Left ventricle myocardium inferior (tissue), 1 donor: ENCODE measurements at regions not wholly inside any gene's neighbourhood (a gene's known extent, or its start where the extent isn't known, plus 50 kb on each side); places are given as distances from the start of the nearest gene placed in this dataset.

Source experiments
- DNase-seq: peaks from one replicate; pipeline ENCODE4 v3.0.0-alpha.2; 2020
- H3K27ac ChIP-seq: fragments of 200-600 bp; replicated peaks from 2 replicates; pipeline ENCODE4 v1.8.0; 2021
- H3K27me3 ChIP-seq: fragments of 200-600 bp; 2 replicates; pipeline ENCODE4 v1.8.0; 2021; ENCODE audit warnings: low read depth
- H3K36me3 ChIP-seq: fragments of 200-600 bp; 2 replicates; pipeline ENCODE4 v1.8.0; 2021
- H3K4me1 ChIP-seq: fragments of 200-600 bp; 2 replicates; pipeline ENCODE4 v1.8.0; 2021
- H3K4me3 ChIP-seq: fragments of 200-600 bp; 2 replicates; pipeline ENCODE4 v1.8.0; 2021; ENCODE audit warnings: mild to moderate bottlenecking, moderate library complexity
- H3K9me3 ChIP-seq: fragments of 200-600 bp; replicated peaks from 2 replicates; pipeline ENCODE4 v1.8.0; 2021
- intact Hi-C: fragments of 100-400 bp; cut with micrococcal nuclease; formaldehyde crosslinking; loops from one replicate; pipeline ENCODE4 v1.11.0; 2022
- TF ChIP-seq, protein P1 (sequence below): fragments of 200-600 bp; IDR thresholded peaks from 2 replicates; pipeline ENCODE4 v1.8.0; 2021; ENCODE audit warnings: antibody characterized with exemption, mild to moderate bottlenecking, borderline replicate concordance
- donor health status: DM: no; HTN: yes; CAD: no; lungs with severe emphysema.

DNA sequence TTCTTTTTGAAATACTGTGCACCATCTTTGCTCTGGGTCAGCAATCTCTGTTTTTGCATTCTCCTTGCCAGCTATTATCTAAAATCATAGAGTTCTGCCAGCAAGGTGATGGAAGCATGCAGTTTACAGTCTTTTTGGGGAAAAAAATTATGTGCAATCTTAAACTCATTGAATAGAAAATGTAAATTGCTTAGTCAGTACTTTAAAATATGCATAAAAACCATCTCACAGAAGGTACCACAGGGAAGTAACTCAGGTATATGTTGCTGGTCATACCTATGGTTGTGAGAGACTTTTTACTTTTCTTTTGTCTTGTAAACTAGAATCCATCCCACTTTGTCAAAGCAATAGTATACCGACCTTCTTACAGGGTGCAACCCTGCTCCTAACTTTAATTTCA, 469.8 kb upstream of the ANO3 start:
- H3K36me3 ChIP-seq = no peaks in the 10 kb centered on the region
- DNase-seq = no peak
- peaks cover 9% of the 10 kb centered on the region for H3K4me1 ChIP-seq
- no peak overlapping the region for H3K27ac ChIP-seq
- no peaks in the 10 kb centered on the region for H3K9me3 ChIP-seq
- intact Hi-C loops = no loop called here
- H3K27me3 ChIP-seq = no peaks in the 10 kb centered on the region
- TF ChIP-seq, protein P1, sequence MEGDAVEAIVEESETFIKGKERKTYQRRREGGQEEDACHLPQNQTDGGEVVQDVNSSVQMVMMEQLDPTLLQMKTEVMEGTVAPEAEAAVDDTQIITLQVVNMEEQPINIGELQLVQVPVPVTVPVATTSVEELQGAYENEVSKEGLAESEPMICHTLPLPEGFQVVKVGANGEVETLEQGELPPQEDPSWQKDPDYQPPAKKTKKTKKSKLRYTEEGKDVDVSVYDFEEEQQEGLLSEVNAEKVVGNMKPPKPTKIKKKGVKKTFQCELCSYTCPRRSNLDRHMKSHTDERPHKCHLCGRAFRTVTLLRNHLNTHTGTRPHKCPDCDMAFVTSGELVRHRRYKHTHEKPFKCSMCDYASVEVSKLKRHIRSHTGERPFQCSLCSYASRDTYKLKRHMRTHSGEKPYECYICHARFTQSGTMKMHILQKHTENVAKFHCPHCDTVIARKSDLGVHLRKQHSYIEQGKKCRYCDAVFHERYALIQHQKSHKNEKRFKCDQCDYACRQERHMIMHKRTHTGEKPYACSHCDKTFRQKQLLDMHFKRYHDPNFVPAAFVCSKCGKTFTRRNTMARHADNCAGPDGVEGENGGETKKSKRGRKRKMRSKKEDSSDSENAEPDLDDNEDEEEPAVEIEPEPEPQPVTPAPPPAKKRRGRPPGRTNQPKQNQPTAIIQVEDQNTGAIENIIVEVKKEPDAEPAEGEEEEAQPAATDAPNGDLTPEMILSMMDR = no peak
- H3K4me3 ChIP-seq = no peak overlapping the region

DNA sequence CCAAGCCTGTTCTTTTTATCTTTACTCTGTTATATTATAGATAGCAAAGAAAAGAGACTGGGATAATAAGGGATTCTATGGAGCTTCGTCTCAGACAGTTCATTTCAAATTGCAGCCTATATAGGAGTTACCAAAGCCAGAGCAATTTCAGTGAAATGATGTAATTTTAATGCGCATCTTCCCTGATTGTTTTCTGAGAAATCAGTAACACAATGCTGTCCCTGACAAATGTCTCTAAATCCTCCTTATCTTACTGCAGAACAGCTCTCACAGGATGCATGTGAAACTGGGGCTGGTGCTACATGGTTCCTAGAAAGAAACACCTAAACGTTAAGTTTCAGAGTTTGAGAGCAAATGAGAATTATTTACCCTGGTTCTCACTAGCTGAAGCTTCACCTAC, 467.9 kb upstream of the ANO3 start:
- TF ChIP-seq, protein P1 = no peak
- no peak for DNase-seq
- intact Hi-C loops = no loop called here
- no peaks in the 10 kb centered on the region for H3K9me3 ChIP-seq
- no peak overlapping the region for H3K27ac ChIP-seq
- no peaks in the 10 kb centered on the region for H3K27me3 ChIP-seq
- H3K36me3 ChIP-seq = no peaks in the 10 kb centered on the region
- no peak overlapping the region for H3K4me3 ChIP-seq
- H3K4me1 ChIP-seq = peaks cover 9% of the 10 kb centered on the region

DNA sequence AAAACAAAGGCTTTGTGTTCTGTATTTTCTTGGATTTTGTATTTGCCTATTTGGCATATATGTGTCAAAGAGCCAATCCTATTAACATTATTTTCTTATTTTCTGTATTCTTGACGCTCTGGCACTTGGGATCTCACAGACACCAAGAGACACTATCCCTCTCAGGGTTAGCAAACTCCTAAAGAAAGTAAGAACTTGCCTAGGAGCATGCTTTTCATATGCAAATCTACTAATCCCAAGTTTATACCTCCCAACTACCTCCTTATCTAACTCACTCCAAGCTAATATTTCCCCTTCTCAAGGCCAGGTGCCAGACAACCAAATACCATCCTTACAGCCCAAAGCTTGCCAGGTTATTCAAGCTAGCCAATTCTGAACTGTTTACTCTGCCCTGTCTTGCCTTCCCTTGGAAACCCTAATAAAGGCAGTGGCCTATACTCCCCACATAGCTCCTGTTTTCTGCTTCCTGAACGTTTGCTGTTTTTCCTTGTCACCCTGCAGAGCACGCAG, 455.4 kb upstream of the ANO3 start:
- Histone ChIP-seq H3K4me3 (no peak overlapping the region), H3K27ac (no peak overlapping the region), H3K36me3 (no peaks in the 10 kb centered on the region), H3K27me3 (no peaks in the 10 kb centered on the region), H3K9me3 (peaks cover 8% of the 10 kb centered on the region), H3K4me1 (no peaks in the 10 kb centered on the region)
- intact Hi-C loops = no loop called here
- DNase-seq = no peak
- TF ChIP-seq, protein P1 = no peak

DNA sequence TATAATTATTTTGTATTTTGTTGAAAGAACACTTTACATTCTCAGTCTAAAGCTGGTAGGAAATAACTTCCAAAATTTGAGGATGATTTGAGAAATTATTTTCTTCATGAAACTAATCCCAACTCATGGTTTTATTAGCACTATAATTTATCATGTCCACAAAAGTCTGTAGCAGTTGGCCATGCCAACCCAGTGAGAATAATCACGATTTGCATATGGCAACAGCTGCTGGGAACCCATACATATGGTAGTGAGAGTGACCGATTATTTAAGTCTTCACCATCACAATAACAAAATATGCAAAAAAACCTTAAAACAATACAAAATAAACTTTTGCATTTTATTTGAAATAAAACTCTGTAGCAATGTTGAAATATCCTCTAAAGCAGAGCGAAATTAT, 445.9 kb upstream of the ANO3 start:
- Histone ChIP-seq H3K36me3 (no peaks in the 10 kb centered on the region), H3K4me3 (no peak overlapping the region), H3K27me3 (no peaks in the 10 kb centered on the region), H3K4me1 (no peaks in the 10 kb centered on the region), H3K9me3 (no peaks in the 10 kb centered on the region), H3K27ac (no peak overlapping the region)
- DNase-seq = no peak
- TF ChIP-seq, protein P1 = no peak
- intact Hi-C loops = no loop called here

DNA sequence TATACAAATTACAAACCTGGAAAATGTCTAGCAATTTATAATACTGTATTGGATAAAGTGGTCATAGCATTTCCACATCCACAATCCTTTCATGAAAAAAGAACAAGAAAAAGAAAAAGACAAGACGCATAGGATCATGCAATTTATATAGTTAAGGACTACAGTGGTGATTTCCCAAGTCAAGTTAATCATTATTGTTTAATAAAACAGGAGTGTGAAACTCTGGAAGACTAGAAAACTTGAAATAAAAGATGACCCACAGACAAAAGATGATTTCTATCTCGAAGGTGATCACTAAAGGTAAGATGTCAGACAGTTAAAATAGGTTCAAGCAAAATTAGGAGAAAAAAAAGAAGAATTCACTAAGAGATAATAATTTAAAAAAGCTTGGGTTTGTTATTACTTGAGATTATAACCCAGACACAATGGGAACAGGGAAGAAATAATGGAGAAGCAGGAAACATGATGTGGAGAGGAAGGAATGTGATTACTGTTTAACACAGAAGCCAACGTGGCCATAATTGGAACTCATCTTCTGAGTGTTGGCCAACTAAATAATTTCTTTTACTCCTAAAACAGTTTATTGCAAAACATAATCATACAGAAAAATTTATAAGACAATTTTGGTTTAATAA, 441.2 kb upstream of the ANO3 start:
- intact Hi-C loops = no loop called here
- no peak overlapping the region for H3K27ac ChIP-seq
- H3K9me3 ChIP-seq = no peaks in the 10 kb centered on the region
- TF ChIP-seq, protein P1 = no peak
- H3K27me3 ChIP-seq = no peaks in the 10 kb centered on the region
- no peak overlapping the region for H3K4me3 ChIP-seq
- DNase-seq = no peak
- no peaks in the 10 kb centered on the region for H3K4me1 ChIP-seq
- no peaks in the 10 kb centered on the region for H3K36me3 ChIP-seq

DNA sequence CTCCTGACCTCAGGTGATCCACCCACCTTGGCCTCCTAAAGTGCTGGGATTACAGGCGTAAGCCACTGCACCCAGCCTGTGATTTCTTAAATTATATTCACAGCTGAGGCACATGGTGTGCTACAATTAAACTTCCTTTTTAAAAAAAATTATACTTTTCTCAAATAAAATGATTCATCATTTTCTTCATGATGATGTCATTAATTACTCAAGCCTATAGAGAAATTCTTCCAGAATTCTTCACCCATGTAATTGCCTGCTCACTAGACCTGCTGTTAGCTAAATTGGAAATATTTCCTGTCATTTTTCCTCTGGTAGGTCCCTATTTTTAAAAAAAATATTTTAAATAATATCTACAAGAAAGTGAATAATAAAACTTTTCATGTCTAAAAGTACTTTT, 440.0 kb upstream of the ANO3 start:
- no peak for DNase-seq
- TF ChIP-seq, protein P1 = no peak
- Histone ChIP-seq H3K36me3 (no peaks in the 10 kb centered on the region), H3K27ac (no peak overlapping the region), H3K4me3 (no peak overlapping the region), H3K4me1 (no peaks in the 10 kb centered on the region), H3K9me3 (no peaks in the 10 kb centered on the region), H3K27me3 (no peaks in the 10 kb centered on the region)
- intact Hi-C loops = no loop called here
